Lower leg skin (tissue), 4 donors: ENCODE measurements at regions not wholly inside any gene's neighbourhood (a gene's known extent, or its start where the extent isn't known, plus 50 kb on each side); places are given as distances from the start of the nearest gene placed in this dataset.

Source experiments
- DNase-seq, 2 donors: peaks; one replicate each; pipeline ENCODE4 v3.0.0-alpha.2; 2019; ENCODE audit warnings: low spot score in 2 of 2
- H3K4me3 ChIP-seq: fragments of 200-600 bp; sonication (generic); 2 replicates; pipeline ENCODE4 v1.5.1; 2017; ENCODE audit warnings: mild to moderate bottlenecking, low read depth; ENCODE audit not compliant: poor library complexity, severe bottlenecking
- CTCF ChIP-seq, 3 donors: fragments of 450-650 bp; IDR thresholded peaks; one replicate each; pipeline ENCODE4 v1.5.1; 2016; ENCODE audit warnings: antibody characterized with exemption in 3 of 3, mild to moderate bottlenecking in 3 of 3, moderate library complexity in 2 of 3
- POLR2A ChIP-seq, 2 donors: fragments of 450-650 bp; IDR thresholded peaks; one replicate each; pipeline ENCODE4 v1.6.1; 2016 to 2017; ENCODE audit warnings: antibody characterized with exemption in 2 of 2, mild to moderate bottlenecking in 1 of 2, moderate library complexity in 1 of 2
- WGBS, 2 donors: methylation state at CpG; one replicate each; pipeline ENCODE4 v1.1.5; 2018; 5-methylcytosine and 5-hydroxymethylcytosine counted together
- intact Hi-C: fragments of 100-400 bp; cut with DNase I; formaldehyde crosslinking; loops from one replicate; pipeline ENCODE4 v1.15.0; 2023; ENCODE audit warnings: low total_unique reads

- H3K4me3 ChIP-seq = no peak overlapping the region
- intact Hi-C loops = no loop called here
- WGBS, 2 donors = 89 to 93% methylated on average over 4 of the region's 4 CpGs
- no peak for DNase-seq
- TF ChIP-seq POLR2A (IDR thresholded peaks at IDR 0.05) (no peak), CTCF (IDR thresholded peaks at IDR 0.05) (no peak)
These were observed 79.5 kb upstream of the IRF2 start for GRCh38 chr4:184553891-184554290.

- no peak overlapping the region for H3K4me3 ChIP-seq
- TF ChIP-seq CTCF (IDR thresholded peaks at IDR 0.05) (no peak), POLR2A (IDR thresholded peaks at IDR 0.05) (no peak)
- 30 to 34% methylated on average over 3 of the region's 3 CpGs for WGBS, 2 donors
- no peak for DNase-seq
- intact Hi-C loops = no loop called here
These were observed 76.1 kb upstream of the IRF2 start for GRCh38 chr4:184550476-184550875.

DNA sequence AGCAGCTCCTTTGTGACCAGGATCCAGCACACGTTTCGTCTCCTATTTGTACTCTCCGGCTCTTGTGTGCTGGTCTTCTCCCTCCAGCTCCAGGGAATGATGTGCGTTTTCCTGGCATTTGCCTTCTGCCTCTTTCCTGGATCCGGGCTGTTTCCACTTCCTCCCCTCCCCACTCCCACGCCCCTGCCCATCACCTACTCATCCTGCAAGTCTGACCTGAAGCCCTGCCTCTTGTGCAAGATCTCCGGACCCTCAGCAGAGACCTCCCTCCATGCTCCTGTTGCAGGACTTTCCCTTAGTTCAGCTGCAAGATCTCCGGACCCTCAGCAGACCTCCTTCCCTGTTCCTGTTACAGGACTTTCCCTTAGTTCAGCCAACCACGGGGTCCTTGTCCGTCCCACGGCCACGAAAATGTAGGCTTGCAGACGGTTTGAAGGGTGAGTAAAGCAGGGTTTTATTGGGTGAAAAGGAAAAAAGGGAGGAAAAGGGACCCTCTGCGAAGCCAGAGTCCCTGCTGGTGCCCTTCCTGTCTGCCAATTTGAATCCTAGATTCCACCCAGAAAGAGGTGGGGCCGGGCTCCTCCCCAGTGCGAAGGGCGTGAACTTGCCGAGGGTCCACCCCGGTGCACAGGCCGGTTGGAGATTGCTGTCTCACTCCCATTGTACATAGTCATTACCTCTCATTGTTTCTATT lies 74.4 kb upstream of the IRF2 start:
- no peak for DNase-seq
- no peak overlapping the region for H3K4me3 ChIP-seq

GRCh38 chr4:184548316-184548647 lies 73.9 kb upstream of the IRF2 start:
- 54 to 70% methylated on average over 5 of the region's 5 CpGs for WGBS, 2 donors
- intact Hi-C loops = no loop called here
- H3K4me3 ChIP-seq = no peak overlapping the region
- DNase-seq = no peak
- TF ChIP-seq CTCF (IDR thresholded peaks at IDR 0.05) = no peak
- no peak for TF ChIP-seq POLR2A (IDR thresholded peaks at IDR 0.05)

More for the DNA sequence above, 74.4 kb upstream of the IRF2 start:
- 75 to 76% methylated on average over 20 of the region's 20 CpGs for WGBS, 2 donors
- TF ChIP-seq POLR2A (IDR thresholded peaks at IDR 0.05) (no peak), CTCF (IDR thresholded peaks at IDR 0.05) (no peak)
- intact Hi-C loops = no loop called here

- 36% methylated on average over 4 of the region's 4 CpGs for WGBS, 2 donors
- no peak for TF ChIP-seq CTCF (IDR thresholded peaks at IDR 0.05)
- no peak for TF ChIP-seq POLR2A (IDR thresholded peaks at IDR 0.05)
- no peak overlapping the region for H3K4me3 ChIP-seq
- intact Hi-C loops = no loop called here
- DNase-seq = no peak
These were observed 70.5 kb upstream of the IRF2 start for GRCh38 chr4:184544788-184545409.

GRCh38 chr4:184541907-184542306 lies 67.6 kb upstream of the IRF2 start:
- TF ChIP-seq CTCF (IDR thresholded peaks at IDR 0.05) = no peak
- TF ChIP-seq POLR2A (IDR thresholded peaks at IDR 0.05) = no peak
- no peak overlapping the region for H3K4me3 ChIP-seq
- no peak for DNase-seq
- WGBS, 2 donors = 94 to 95% methylated on average over 5 of the region's 5 CpGs
- intact Hi-C loops = no loop called here
